Esophagus muscularis mucosa (tissue), 3 donors: ENCODE measurements at regions not wholly inside any gene's neighbourhood (a gene's known extent, or its start where the extent isn't known, plus 50 kb on each side); places are given as distances from the start of the nearest gene placed in this dataset.

Experiments used
- CTCF ChIP-seq, 3 experiments: fragments of 200-600 bp in 2 of 3; fragments of 450-650 bp in 1 of 3; sonication (generic) in 2 of 3; IDR thresholded peaks; one replicate each; pipeline ENCODE4 v1.5.1; 2017 to 2019; ENCODE audit warnings: antibody characterized with exemption in 3 of 3, mild to moderate bottlenecking in 2 of 3, moderate library complexity in 1 of 3
- POLR2A ChIP-seq: fragments of 450-650 bp; IDR thresholded peaks from one replicate; pipeline ENCODE4 v1.6.1; 2017; ENCODE audit warnings: antibody characterized with exemption, moderate library complexity, mild to moderate bottlenecking, low read depth
- POLR2AphosphoS5 ChIP-seq, 2 donors: sonication (generic); formaldehyde crosslinking; IDR thresholded peaks; one replicate each; pipeline ENCODE4 v1.6.1; 2017; ENCODE audit warnings: antibody characterized with exemption in 2 of 2

- TF ChIP-seq CTCF (IDR thresholded peaks at IDR 0.05) (no peak), POLR2A (no peak), POLR2AphosphoS5 (IDR thresholded peaks at IDR 0.05) (no peak)
Measured at GRCh38 chr5:175116466-175117048, 327.4 kb downstream of the DRD1 start.
